Loucy (cell line): ENCODE measurements at regions not wholly inside any gene's neighbourhood (a gene's known extent, or its start where the extent isn't known, plus 50 kb on each side); places are given as distances from the start of the nearest gene placed in this dataset.

Experiments
- EZH2phosphoT487 ChIP-seq: fragments of 200-600 bp; IDR thresholded peaks from 2 replicates; pipeline ENCODE4 v1.6.1; 2018; ENCODE audit warnings: antibody characterized with exemption, mild to moderate bottlenecking, moderate library complexity, borderline replicate concordance
- TF ChIP-seq, protein P1 (sequence below): fragments of 200-600 bp; sonication (generic); conservative IDR thresholded peaks from 2 replicates; pipeline ENCODE4 v1.5.1; 2014; ENCODE audit warnings: mild to moderate bottlenecking, antibody characterized with exemption, low read length

DNA sequence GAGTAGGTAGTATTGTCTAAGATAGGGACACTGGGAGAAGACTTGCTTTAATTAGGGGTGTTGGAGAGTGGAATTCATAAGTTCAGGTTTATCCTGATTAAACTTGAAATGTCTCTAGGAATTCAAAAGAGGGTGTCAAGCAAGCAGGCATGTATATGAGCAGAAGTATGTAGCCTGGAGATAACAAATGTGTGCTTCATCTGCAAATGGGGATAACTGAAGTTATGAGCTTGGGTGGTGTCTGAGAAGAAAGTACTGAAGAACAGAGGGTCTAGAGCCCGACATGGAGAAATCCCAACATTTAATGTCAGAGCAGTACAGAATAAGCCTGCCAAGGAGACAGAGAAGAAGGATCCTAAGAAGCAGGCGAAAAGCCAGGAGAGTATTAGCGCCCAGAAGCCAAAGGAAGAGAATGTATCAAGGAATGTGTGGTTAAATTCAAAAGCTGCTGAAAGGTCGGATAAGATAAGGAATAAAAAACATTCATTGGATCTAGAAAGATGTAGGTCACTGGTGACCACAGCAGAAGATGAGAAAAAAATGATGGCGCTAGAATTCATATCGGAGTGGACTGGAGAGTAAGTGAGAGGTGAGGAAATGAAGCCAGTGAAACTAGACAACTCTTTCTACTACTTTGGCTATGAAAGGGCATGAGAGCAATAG is 401.5 kb upstream of the PIK3R1 start:
- TF ChIP-seq, protein P1, sequence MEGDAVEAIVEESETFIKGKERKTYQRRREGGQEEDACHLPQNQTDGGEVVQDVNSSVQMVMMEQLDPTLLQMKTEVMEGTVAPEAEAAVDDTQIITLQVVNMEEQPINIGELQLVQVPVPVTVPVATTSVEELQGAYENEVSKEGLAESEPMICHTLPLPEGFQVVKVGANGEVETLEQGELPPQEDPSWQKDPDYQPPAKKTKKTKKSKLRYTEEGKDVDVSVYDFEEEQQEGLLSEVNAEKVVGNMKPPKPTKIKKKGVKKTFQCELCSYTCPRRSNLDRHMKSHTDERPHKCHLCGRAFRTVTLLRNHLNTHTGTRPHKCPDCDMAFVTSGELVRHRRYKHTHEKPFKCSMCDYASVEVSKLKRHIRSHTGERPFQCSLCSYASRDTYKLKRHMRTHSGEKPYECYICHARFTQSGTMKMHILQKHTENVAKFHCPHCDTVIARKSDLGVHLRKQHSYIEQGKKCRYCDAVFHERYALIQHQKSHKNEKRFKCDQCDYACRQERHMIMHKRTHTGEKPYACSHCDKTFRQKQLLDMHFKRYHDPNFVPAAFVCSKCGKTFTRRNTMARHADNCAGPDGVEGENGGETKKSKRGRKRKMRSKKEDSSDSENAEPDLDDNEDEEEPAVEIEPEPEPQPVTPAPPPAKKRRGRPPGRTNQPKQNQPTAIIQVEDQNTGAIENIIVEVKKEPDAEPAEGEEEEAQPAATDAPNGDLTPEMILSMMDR = no peak
- TF ChIP-seq EZH2phosphoT487 = no peak
